Stimulated activated naive CD8-positive, alpha-beta T cell treated with anti-CD3 and anti-CD28 coated beads, Interleukin-15, Interleukin-2, amounts not matched to agents 100 U/mL and 50 U/mL, for 24 hours (primary cell): ENCODE measurements at regions not wholly inside any gene's neighbourhood (a gene's known extent, or its start where the extent isn't known, plus 50 kb on each side); places are given as distances from the start of the nearest gene placed in this dataset.

ENCODE experiments used
- ATAC-seq: fragments of 150-1000 bp; cut with Tn5 transposase; one replicate; pipeline ENCODE4 v1.10.0; 2021
- DNase-seq: peaks from one replicate; pipeline ENCODE4 v3.0.0; 2021

- no peak for DNase-seq
These were observed 616.9 kb downstream of the ZIC1 start for GRCh38 chr3:148026009-148026588.

GRCh38 chr3:148030975-148031374 lies 621.8 kb downstream of the ZIC1 start:
- ATAC-seq, result no peak

More at GRCh38 chr3:148026009-148026588, 616.9 kb downstream of the ZIC1 start:
- no peak for ATAC-seq

GRCh38 chr3:148034353-148034752 lies 625.2 kb downstream of the ZIC1 start:
- ATAC-seq (no peak), DNase-seq (no peak)

More at GRCh38 chr3:148030975-148031374, 621.8 kb downstream of the ZIC1 start:
- no peak for DNase-seq

- DNase-seq (no peak), ATAC-seq (no peak)
These were observed 627.2 kb downstream of the ZIC1 start for GRCh38 chr3:148036331-148036876.

GRCh38 chr3:148042663-148043445 lies 633.7 kb downstream of the ZIC1 start:
- ATAC-seq (no peak), DNase-seq (no peak)

GRCh38 chr3:148044151-148044550 lies 635.0 kb downstream of the ZIC1 start:
- DNase-seq (no peak), ATAC-seq (no peak)

GRCh38 chr3:148054999-148055398 lies 642.7 kb upstream of the AGTR1 start:
- DNase-seq, result no peak
- ATAC-seq, result no peak

- DNase-seq, result no peak
These were observed 635.1 kb upstream of the AGTR1 start for GRCh38 chr3:148062590-148062989.

GRCh38 chr3:148066802-148067201 lies 630.9 kb upstream of the AGTR1 start:
- no peak for ATAC-seq
- DNase-seq, result no peak

More at GRCh38 chr3:148062590-148062989, 635.1 kb upstream of the AGTR1 start:
- ATAC-seq, result no peak

GRCh38 chr3:148068466-148068865 lies 629.2 kb upstream of the AGTR1 start:
- no peak for DNase-seq
- no peak for ATAC-seq

GRCh38 chr3:148070041-148070440 lies 627.7 kb upstream of the AGTR1 start:
- DNase-seq (no peak), ATAC-seq (no peak)

- ATAC-seq (no peak), DNase-seq (no peak)
These were observed 623.8 kb upstream of the AGTR1 start for GRCh38 chr3:148073721-148074456.

- ATAC-seq (no peak), DNase-seq (no peak)
These were observed 622.8 kb upstream of the AGTR1 start for GRCh38 chr3:148074946-148075345.

GRCh38 chr3:148075771-148076716 lies 621.7 kb upstream of the AGTR1 start:
- no peak for ATAC-seq
- no peak for DNase-seq

GRCh38 chr3:148077318-148077923 lies 620.3 kb upstream of the AGTR1 start:
- DNase-seq (no peak), ATAC-seq (no peak)

GRCh38 chr3:148077965-148078364 lies 619.7 kb upstream of the AGTR1 start:
- DNase-seq (no peak), ATAC-seq (no peak)

- DNase-seq, result no peak
- ATAC-seq, result no peak
These were observed 619.0 kb upstream of the AGTR1 start for GRCh38 chr3:148078658-148079057.

- ATAC-seq (no peak), DNase-seq (no peak)
These were observed 618.3 kb upstream of the AGTR1 start for GRCh38 chr3:148079370-148079769.

- ATAC-seq, result no peak
- no peak for DNase-seq
These were observed 615.8 kb upstream of the AGTR1 start for GRCh38 chr3:148081926-148082325.

GRCh38 chr3:148082506-148083280 lies 615.0 kb upstream of the AGTR1 start:
- DNase-seq (no peak), ATAC-seq (no peak)
